ENCODE measurements at regions not wholly inside any gene's neighbourhood (a gene's known extent, or its start where the extent isn't known, plus 50 kb on each side); places are given as distances from the start of the nearest gene placed in this dataset.
A peak's percentile ranks its signal among the peaks of the same experiment; 100 is the strongest.

GRCh38 chr6:113352831-113353230 is 504.3 kb upstream of the MARCKS start:
- peak overlapping the region; percentile 99 for H3K27ac ChIP-seq (ENCODE audit: low read depth, low read length)
- no peaks in the 10 kb centered on the region for H3K79me2 ChIP-seq (ENCODE audit: insufficient read depth, low read length)
- Mint-ChIP-seq H3K27me3 (ENCODE audit: low read depth, unreplicated experiment) (no peaks in the 10 kb centered on the region), H3K27ac (ENCODE audit: unreplicated experiment) (peak overlapping the region; percentile 100), H3K4me3 (ENCODE audit: unreplicated experiment) (no peak overlapping the region), H3K9me3 (ENCODE audit: unreplicated experiment) (no peaks in the 10 kb centered on the region), H3K36me3 (ENCODE audit: low read depth, unreplicated experiment) (no peaks in the 10 kb centered on the region), H3K4me1 (ENCODE audit: low read depth, unreplicated experiment) (peaks cover 46% of the 10 kb centered on the region)
- TF ChIP-seq EZH2 (IDR thresholded peaks at IDR 0.05; ENCODE audit: insufficient read depth, low read length) (no peak), CTCF (IDR thresholded peaks at IDR 0.05; ENCODE audit: insufficient read depth, low read depth, low read length) (no peak)
- H3K9me3 ChIP-seq (ENCODE audit: insufficient read depth, low read depth, low read length): no peaks in the 10 kb centered on the region
- peak overlapping the region; percentile 83 for H3K4me2 ChIP-seq (ENCODE audit: low read length)
- peaks cover 36% of the 10 kb centered on the region for H3K4me1 ChIP-seq (ENCODE audit: insufficient read depth, low read length)
- H3K36me3 ChIP-seq (ENCODE audit: insufficient read depth, low read length): no peaks in the 10 kb centered on the region
- peak overlapping the region; percentile 84 for H3K9ac ChIP-seq (ENCODE audit: low read length)
- no peaks in the 10 kb centered on the region for H4K20me1 ChIP-seq (ENCODE audit: insufficient read depth, low read length)
- H3K27me3 ChIP-seq (ENCODE audit: insufficient read depth, low read length): no peaks in the 10 kb centered on the region
- no peak overlapping the region for H3K4me3 ChIP-seq (ENCODE audit: insufficient read depth, low read depth, low read length)
- no peak overlapping the region for H2AFZ ChIP-seq (ENCODE audit: low read depth, low read length)
- FAIRE-seq: no peak
- DNase-seq (ENCODE audit: low read depth): no peak

- H3K4me1 Mint-ChIP-seq (ENCODE audit: low read depth, unreplicated experiment): peaks cover 45% of the 10 kb centered on the region
- H3K27ac Mint-ChIP-seq (ENCODE audit: unreplicated experiment): peak overlapping the region; percentile 100
- Histone ChIP-seq H3K4me3 (ENCODE audit: insufficient read depth, low read depth, low read length) (no peak overlapping the region), H3K27ac (ENCODE audit: low read depth, low read length) (peak overlapping the region; percentile 99), H3K79me2 (ENCODE audit: insufficient read depth, low read length) (no peaks in the 10 kb centered on the region), H3K4me1 (ENCODE audit: insufficient read depth, low read length) (peaks cover 35% of the 10 kb centered on the region), H3K9me3 (ENCODE audit: insufficient read depth, low read depth, low read length) (no peaks in the 10 kb centered on the region), H2AFZ (ENCODE audit: low read depth, low read length) (peak overlapping the region; percentile 19), H3K9ac (ENCODE audit: low read length) (peak overlapping the region; percentile 27), H3K4me2 (ENCODE audit: low read length) (no peak overlapping the region), H4K20me1 (ENCODE audit: insufficient read depth, low read length) (no peaks in the 10 kb centered on the region), H3K27me3 (ENCODE audit: insufficient read depth, low read length) (no peaks in the 10 kb centered on the region), H3K36me3 (ENCODE audit: insufficient read depth, low read length) (no peaks in the 10 kb centered on the region)
- DNase-seq (ENCODE audit: low read depth): no peak
- no peak for TF ChIP-seq CTCF (IDR thresholded peaks at IDR 0.05; ENCODE audit: insufficient read depth, low read depth, low read length)
- TF ChIP-seq EZH2 (IDR thresholded peaks at IDR 0.05; ENCODE audit: insufficient read depth, low read length): no peak
- H3K27me3 Mint-ChIP-seq (ENCODE audit: low read depth, unreplicated experiment): no peaks in the 10 kb centered on the region
- H3K36me3 Mint-ChIP-seq (ENCODE audit: low read depth, unreplicated experiment): no peaks in the 10 kb centered on the region
- no peaks in the 10 kb centered on the region for H3K9me3 Mint-ChIP-seq (ENCODE audit: unreplicated experiment)
- FAIRE-seq: peak; percentile 13
- no peak overlapping the region for H3K4me3 Mint-ChIP-seq (ENCODE audit: unreplicated experiment)
Observed at GRCh38 chr6:113353392-113353791, 503.8 kb upstream of the MARCKS start.

GRCh38 chr6:113354204-113354895 is 502.8 kb upstream of the MARCKS start:
- DNase-seq (ENCODE audit: low read depth): no peak
- no peak for TF ChIP-seq EZH2 (IDR thresholded peaks at IDR 0.05; ENCODE audit: insufficient read depth, low read length)
- no peak for TF ChIP-seq CTCF (IDR thresholded peaks at IDR 0.05; ENCODE audit: insufficient read depth, low read depth, low read length)

More at GRCh38 chr6:113354204-113354895, 502.8 kb upstream of the MARCKS start:
- no peak overlapping the region for H3K4me2 ChIP-seq (ENCODE audit: low read length)
- no peaks in the 10 kb centered on the region for H4K20me1 ChIP-seq (ENCODE audit: insufficient read depth, low read length)
- H3K4me3 Mint-ChIP-seq (ENCODE audit: unreplicated experiment): no peak overlapping the region
- H3K27ac Mint-ChIP-seq (ENCODE audit: unreplicated experiment): peak overlapping the region; percentile 29
- H3K36me3 Mint-ChIP-seq (ENCODE audit: low read depth, unreplicated experiment): no peaks in the 10 kb centered on the region
- no peak overlapping the region for H3K4me3 ChIP-seq (ENCODE audit: insufficient read depth, low read depth, low read length)
- H3K4me1 ChIP-seq (ENCODE audit: insufficient read depth, low read length): peaks cover 38% of the 10 kb centered on the region
- H3K9me3 ChIP-seq (ENCODE audit: insufficient read depth, low read depth, low read length): no peaks in the 10 kb centered on the region
- H3K27ac ChIP-seq (ENCODE audit: low read depth, low read length): no peak overlapping the region
- no peaks in the 10 kb centered on the region for H3K36me3 ChIP-seq (ENCODE audit: insufficient read depth, low read length)
- H3K27me3 Mint-ChIP-seq (ENCODE audit: low read depth, unreplicated experiment): no peaks in the 10 kb centered on the region
- no peak overlapping the region for H3K9ac ChIP-seq (ENCODE audit: low read length)
- H3K27me3 ChIP-seq (ENCODE audit: insufficient read depth, low read length): no peaks in the 10 kb centered on the region
- peaks cover 47% of the 10 kb centered on the region for H3K4me1 Mint-ChIP-seq (ENCODE audit: low read depth, unreplicated experiment)
- no peaks in the 10 kb centered on the region for H3K79me2 ChIP-seq (ENCODE audit: insufficient read depth, low read length)
- no peaks in the 10 kb centered on the region for H3K9me3 Mint-ChIP-seq (ENCODE audit: unreplicated experiment)
- H2AFZ ChIP-seq (ENCODE audit: low read depth, low read length): no peak overlapping the region
- no peak for FAIRE-seq
